SK-N-SH treated with all-trans-retinoic acid at 6 μM for 48 hours (cell line): ENCODE measurements at regions not wholly inside any gene's neighbourhood (a gene's known extent, or its start where the extent isn't known, plus 50 kb on each side); places are given as distances from the start of the nearest gene placed in this dataset.

Source experiments
- ARNTL ChIP-seq: fragments of 450-650 bp; formaldehyde crosslinking; IDR thresholded peaks from 2 replicates; pipeline ENCODE4 v1.5.0; 2020; ENCODE audit warnings: low read depth, mild to moderate bottlenecking, moderate library complexity, borderline replicate concordance
- BACH2 ChIP-seq: fragments of 250-450 bp; sonication (Bioruptor Pico); IDR thresholded peaks from 2 replicates; pipeline ENCODE4 v1.9.0; 2021; ENCODE audit warnings: mild to moderate bottlenecking, borderline replicate concordance
- CREB5 ChIP-seq: fragments of 250-450 bp; sonication (Bioruptor Pico); IDR thresholded peaks from 2 replicates; pipeline ENCODE4 v1.5.1; 2020; ENCODE audit warnings: low read depth, mild to moderate bottlenecking, moderate library complexity
- CSDC2 ChIP-seq: fragments of 250-450 bp; sonication (Bioruptor Pico); IDR thresholded peaks from 2 replicates; pipeline ENCODE4 v1.5.0; 2020; ENCODE audit warnings: mild to moderate bottlenecking, moderate library complexity
- ESRRG ChIP-seq: fragments of 250-450 bp; sonication (Bioruptor Pico); IDR thresholded peaks from 2 replicates; pipeline ENCODE4 v1.6.1; 2021; ENCODE audit warnings: mild to moderate bottlenecking
- ISL1 ChIP-seq: fragments of 250-450 bp; sonication (Bioruptor Pico); IDR thresholded peaks from 2 replicates; pipeline ENCODE4 v2.1.2; 2022; ENCODE audit warnings: mild to moderate bottlenecking, moderate library complexity
- OSR1 ChIP-seq: fragments of 250-450 bp; sonication (Bioruptor Pico); IDR thresholded peaks from 2 replicates; pipeline ENCODE4 v1.8.0; 2022; ENCODE audit warnings: moderate library complexity, mild to moderate bottlenecking, inconsistent platforms
- PPARA ChIP-seq: fragments of 250-450 bp; sonication (Bioruptor Pico); IDR thresholded peaks from 2 replicates; pipeline ENCODE4 v1.5.0; 2020; ENCODE audit warnings: mild to moderate bottlenecking, borderline replicate concordance
- ZC3H10 ChIP-seq: fragments of 250-450 bp; sonication (Bioruptor Pico); IDR thresholded peaks from 2 replicates; pipeline ENCODE4 v1.5.1; 2021; ENCODE audit warnings: mild to moderate bottlenecking, moderate library complexity
- ZFP3 ChIP-seq: fragments of 250-450 bp; sonication (Bioruptor Pico); IDR thresholded peaks from 2 replicates; pipeline ENCODE4 v1.5.0; 2020; ENCODE audit warnings: mild to moderate bottlenecking, moderate library complexity
- ZFP30 ChIP-seq: fragments of 450-650 bp; formaldehyde crosslinking; IDR thresholded peaks from 2 replicates; pipeline ENCODE4 v1.5.0; 2022; ENCODE audit warnings: mild to moderate bottlenecking, moderate library complexity
- ZNF70 ChIP-seq: fragments of 450-650 bp; formaldehyde crosslinking; IDR thresholded peaks from 2 replicates; pipeline ENCODE4 v1.5.0; 2020; ENCODE audit warnings: mild to moderate bottlenecking, moderate library complexity
- TF ChIP-seq, protein P1 (sequence below): fragments of 250-450 bp; sonication (Bioruptor Pico); IDR thresholded peaks from 2 replicates; pipeline ENCODE4 v1.8.0; 2020; ENCODE audit warnings: mild to moderate bottlenecking, moderate library complexity, borderline replicate concordance
- TF ChIP-seq, protein P2 (sequence below): fragments of 250-450 bp; sonication (Bioruptor Pico); IDR thresholded peaks from 2 replicates; pipeline ENCODE4 v1.5.1; 2021; ENCODE audit warnings: mild to moderate bottlenecking, moderate library complexity

GRCh38 chrX:10773318-10773717 is 152.9 kb upstream of the MID1 start:
- TF ChIP-seq ZFP3 (CRISPR knock-in tag) (no peak), ESRRG (CRISPR knock-in tag) (no peak), CSDC2 (no peak), CREB5 (CRISPR knock-in tag) (no peak), OSR1 (CRISPR knock-in tag) (no peak), BACH2 (CRISPR knock-in tag) (no peak), ZC3H10 (CRISPR knock-in tag) (no peak), ZFP30 (CRISPR knock-in tag) (no peak), PPARA (CRISPR knock-in tag) (no peak), ARNTL (CRISPR knock-in tag) (no peak), ZNF70 (CRISPR knock-in tag) (no peak), ISL1 (CRISPR knock-in tag) (no peak)
- TF ChIP-seq, protein P1, sequence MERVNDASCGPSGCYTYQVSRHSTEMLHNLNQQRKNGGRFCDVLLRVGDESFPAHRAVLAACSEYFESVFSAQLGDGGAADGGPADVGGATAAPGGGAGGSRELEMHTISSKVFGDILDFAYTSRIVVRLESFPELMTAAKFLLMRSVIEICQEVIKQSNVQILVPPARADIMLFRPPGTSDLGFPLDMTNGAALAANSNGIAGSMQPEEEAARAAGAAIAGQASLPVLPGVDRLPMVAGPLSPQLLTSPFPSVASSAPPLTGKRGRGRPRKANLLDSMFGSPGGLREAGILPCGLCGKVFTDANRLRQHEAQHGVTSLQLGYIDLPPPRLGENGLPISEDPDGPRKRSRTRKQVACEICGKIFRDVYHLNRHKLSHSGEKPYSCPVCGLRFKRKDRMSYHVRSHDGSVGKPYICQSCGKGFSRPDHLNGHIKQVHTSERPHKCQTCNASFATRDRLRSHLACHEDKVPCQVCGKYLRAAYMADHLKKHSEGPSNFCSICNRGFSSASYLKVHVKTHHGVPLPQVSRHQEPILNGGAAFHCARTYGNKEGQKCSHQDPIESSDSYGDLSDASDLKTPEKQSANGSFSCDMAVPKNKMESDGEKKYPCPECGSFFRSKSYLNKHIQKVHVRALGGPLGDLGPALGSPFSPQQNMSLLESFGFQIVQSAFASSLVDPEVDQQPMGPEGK (CRISPR knock-in tag) = no peak
- TF ChIP-seq, protein P2, sequence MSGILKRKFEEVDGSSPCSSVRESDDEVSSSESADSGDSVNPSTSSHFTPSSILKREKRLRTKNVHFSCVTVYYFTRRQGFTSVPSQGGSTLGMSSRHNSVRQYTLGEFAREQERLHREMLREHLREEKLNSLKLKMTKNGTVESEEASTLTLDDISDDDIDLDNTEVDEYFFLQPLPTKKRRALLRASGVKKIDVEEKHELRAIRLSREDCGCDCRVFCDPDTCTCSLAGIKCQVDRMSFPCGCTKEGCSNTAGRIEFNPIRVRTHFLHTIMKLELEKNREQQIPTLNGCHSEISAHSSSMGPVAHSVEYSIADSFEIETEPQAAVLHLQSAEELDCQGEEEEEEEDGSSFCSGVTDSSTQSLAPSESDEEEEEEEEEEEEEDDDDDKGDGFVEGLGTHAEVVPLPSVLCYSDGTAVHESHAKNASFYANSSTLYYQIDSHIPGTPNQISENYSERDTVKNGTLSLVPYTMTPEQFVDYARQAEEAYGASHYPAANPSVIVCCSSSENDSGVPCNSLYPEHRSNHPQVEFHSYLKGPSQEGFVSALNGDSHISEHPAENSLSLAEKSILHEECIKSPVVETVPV (CRISPR knock-in tag) = no peak
